ENCODE measurements at regions not wholly inside any gene's neighbourhood (a gene's known extent, or its start where the extent isn't known, plus 50 kb on each side); places are given as distances from the start of the nearest gene placed in this dataset.

DNA sequence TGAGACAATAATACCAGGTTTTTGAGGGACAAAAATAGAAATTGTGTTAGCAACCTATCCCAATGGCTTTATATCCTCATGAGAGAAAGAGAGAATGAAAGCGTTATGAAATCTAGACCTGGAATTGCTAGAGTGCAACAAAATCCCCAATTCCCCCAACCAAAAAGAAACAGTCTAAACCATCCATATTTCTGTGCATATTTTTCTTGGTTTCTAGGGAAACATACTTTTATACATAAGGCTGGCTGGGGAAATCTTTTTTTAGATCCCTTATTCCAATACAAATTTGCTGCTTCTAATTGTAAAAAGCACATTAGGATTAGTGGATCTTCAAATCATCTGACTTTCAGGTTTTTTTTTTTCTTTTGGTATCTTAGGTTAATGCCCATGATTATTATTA is 277.0 kb upstream of the SEMA3A start:
- Histone ChIP-seq H3K27me3 (ENCODE audit: control insufficient read depth, insufficient read depth, low read length) (no peaks in the 10 kb centered on the region), H3K4me1 (ENCODE audit: control insufficient read depth, insufficient read depth, low read length) (peaks cover 3% of the 10 kb centered on the region; the same call in 1 of the 2 replicates), H3K9me3 (ENCODE audit: control insufficient read depth, insufficient read depth, low read depth, low read length) (no peaks in the 10 kb centered on the region), H3K36me3 (ENCODE audit: control insufficient read depth, insufficient read depth, low read length) (no peaks in the 10 kb centered on the region), H3K27ac (ENCODE audit: low read length) (no peak overlapping the region), H3K4me3 (ENCODE audit: low read depth in 2 of 2, low read length in 2 of 2) (no peak overlapping the region)
- POLR2A ChIA-PET: no interaction called here
- no TSS peak for BruUV-seq (replicated peaks)
- in situ Hi-C loops (cut with HindIII; ENCODE audit: low pct_unique_long_range_greater_than_20kb, low sequenced_read_pairs): no loop called here
- CTCF ChIA-PET: no interaction called here
- ATAC-seq (no peak), DNase-seq (ENCODE audit: low read depth, low spot score) (no peak)
- TF ChIP-seq SIN3A (IDR thresholded peaks at IDR 0.05; ENCODE audit: borderline replicate concordance, insufficient read depth, low read depth, low read length): no peak
- no peak for TF ChIP-seq POLR2AphosphoS5 (IDR thresholded peaks at IDR 0.05; ENCODE audit: low read depth, low read length)
- no peak for TF ChIP-seq TCF7L2 (IDR thresholded peaks at IDR 0.05; ENCODE audit: low read depth, low read length)
- no peak for TF ChIP-seq REST (IDR thresholded peaks at IDR 0.05; ENCODE audit: insufficient read depth in 1 of 2, low read depth in 2 of 2, low read length in 1 of 2)
- TF ChIP-seq CTCF (IDR thresholded peaks at IDR 0.05): no peak
- intact Hi-C loops (cut with micrococcal nuclease; ENCODE audit: unreplicated experiment): no loop called here

DNA sequence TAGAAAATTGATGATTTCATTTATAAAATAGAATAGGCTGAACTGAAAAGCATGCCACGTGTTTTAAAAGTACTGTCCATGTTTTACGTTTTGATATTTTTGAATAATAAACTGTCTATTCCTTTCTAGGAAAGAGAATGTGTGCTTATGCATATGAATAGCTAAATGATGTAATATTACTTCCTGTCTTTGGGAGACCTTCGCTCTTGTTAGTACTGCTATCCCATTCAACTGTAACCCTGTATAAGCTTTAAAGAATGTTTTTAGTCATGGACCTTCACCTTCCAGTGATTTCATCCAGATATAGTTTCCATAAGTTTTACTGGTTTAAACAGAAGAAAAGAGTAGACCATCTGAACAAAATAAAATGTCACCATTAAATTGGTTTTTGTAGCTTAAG is 274.4 kb upstream of the SEMA3A start:
- no peak for TF ChIP-seq POLR2AphosphoS5 (IDR thresholded peaks at IDR 0.05; ENCODE audit: low read depth, low read length)
- no peak for TF ChIP-seq REST (IDR thresholded peaks at IDR 0.05; ENCODE audit: insufficient read depth in 1 of 2, low read depth in 2 of 2, low read length in 1 of 2)
- no peak for TF ChIP-seq TCF7L2 (IDR thresholded peaks at IDR 0.05; ENCODE audit: low read depth, low read length)
- no peak for TF ChIP-seq CTCF (IDR thresholded peaks at IDR 0.05)
- no peak for TF ChIP-seq SIN3A (IDR thresholded peaks at IDR 0.05; ENCODE audit: borderline replicate concordance, insufficient read depth, low read depth, low read length)
- Histone ChIP-seq H3K4me1 (ENCODE audit: control insufficient read depth, insufficient read depth, low read length) (no peaks in the 10 kb centered on the region), H3K9me3 (ENCODE audit: control insufficient read depth, insufficient read depth, low read depth, low read length) (no peaks in the 10 kb centered on the region), H3K4me3 (ENCODE audit: low read depth in 2 of 2, low read length in 2 of 2) (no peak overlapping the region), H3K36me3 (ENCODE audit: control insufficient read depth, insufficient read depth, low read length) (no peaks in the 10 kb centered on the region), H3K27ac (ENCODE audit: low read length) (no peak overlapping the region), H3K27me3 (ENCODE audit: control insufficient read depth, insufficient read depth, low read length) (no peaks in the 10 kb centered on the region)
- DNase-seq (ENCODE audit: low read depth, low spot score) (no peak), ATAC-seq (no peak)
- CTCF ChIA-PET: no interaction called here
- POLR2A ChIA-PET: no interaction called here
- intact Hi-C loops (cut with micrococcal nuclease; ENCODE audit: unreplicated experiment): no loop called here
- no TSS peak for BruUV-seq (replicated peaks)
- in situ Hi-C loops (cut with HindIII; ENCODE audit: low pct_unique_long_range_greater_than_20kb, low sequenced_read_pairs): no loop called here
